Trophoblast cell (in vitro differentiated cells and primary cell): ENCODE measurements at regions not wholly inside any gene's neighbourhood (a gene's known extent, or its start where the extent isn't known, plus 50 kb on each side); places are given as distances from the start of the nearest gene placed in this dataset.

ENCODE experiments used
- DNase-seq, 2 donors: peaks; one replicate each; pipeline ENCODE4 v3.0.0-alpha.2; 2016
- H2AFZ ChIP-seq: 2 replicates; pipeline ENCODE4 v1.6.1; 2013; ENCODE audit warnings: low read length, moderate library complexity, mild to moderate bottlenecking; ENCODE audit not compliant: insufficient read depth, poor library complexity
- H2AK5ac ChIP-seq: 2 replicates; pipeline ENCODE4 v1.6.1; 2013; ENCODE audit warnings: mild to moderate bottlenecking, low read length
- H2BK120ac ChIP-seq: 2 replicates; pipeline ENCODE4 v1.6.1; 2013; ENCODE audit warnings: low read length, mild to moderate bottlenecking, moderate library complexity; ENCODE audit not compliant: insufficient read depth, poor library complexity
- H2BK12ac ChIP-seq: 2 replicates; pipeline ENCODE4 v1.6.1; 2013; ENCODE audit warnings: mild to moderate bottlenecking, low read length, moderate library complexity
- H2BK5ac ChIP-seq: 2 replicates; pipeline ENCODE4 v1.6.1; 2013; ENCODE audit warnings: low read length, low read depth, moderate library complexity, mild to moderate bottlenecking; ENCODE audit not compliant: poor library complexity
- H3K14ac ChIP-seq: 2 replicates; pipeline ENCODE4 v1.6.1; 2013; ENCODE audit warnings: mild to moderate bottlenecking, low read length
- H3K18ac ChIP-seq: 2 replicates; pipeline ENCODE4 v1.6.1; 2013; ENCODE audit warnings: mild to moderate bottlenecking, low read length
- H3K23ac ChIP-seq: 2 replicates; pipeline ENCODE4 v1.6.1; 2013; ENCODE audit warnings: low read length
- H3K27ac ChIP-seq: 2 replicates; pipeline ENCODE4 v1.5.1; 2013; ENCODE audit warnings: low read depth, mild to moderate bottlenecking, inconsistent platforms, low read length, moderate library complexity
- H3K27me3 ChIP-seq: 2 replicates; pipeline ENCODE4 v1.6.1; 2013; ENCODE audit warnings: inconsistent platforms, mild to moderate bottlenecking, low read length, moderate library complexity; ENCODE audit not compliant: insufficient read depth
- H3K36me3 ChIP-seq, 2 experiments: 1 replicate in 1 of 2; 2 replicates in 1 of 2; pipeline ENCODE4 v1.6.1; 2013; ENCODE audit warnings: low read length in 2 of 2, mild to moderate bottlenecking in 2 of 2, moderate library complexity in 1 of 2; ENCODE audit not compliant: insufficient read depth in 2 of 2, control insufficient read depth in 1 of 2
- H3K4ac ChIP-seq: 2 replicates; pipeline ENCODE4 v1.6.1; 2013; ENCODE audit warnings: low read depth, mild to moderate bottlenecking, low read length, moderate library complexity
- H3K4me1 ChIP-seq, 2 experiments: 1 replicate in 1 of 2; 2 replicates in 1 of 2; pipeline ENCODE4 v1.6.1; 2013; ENCODE audit warnings: low read length in 2 of 2, mild to moderate bottlenecking in 2 of 2, moderate library complexity in 1 of 2; ENCODE audit not compliant: insufficient read depth in 2 of 2, control insufficient read depth in 1 of 2
- H3K4me2 ChIP-seq: 2 replicates; pipeline ENCODE4 v1.6.1; 2013; ENCODE audit warnings: inconsistent platforms, mild to moderate bottlenecking, low read length, moderate library complexity
- H3K4me3 ChIP-seq: 2 replicates; pipeline ENCODE4 v1.5.1; 2013; ENCODE audit warnings: mild to moderate bottlenecking, low read depth, low read length, inconsistent platforms
- H3K79me1 ChIP-seq: one replicate; pipeline ENCODE4 v1.6.1; 2013; ENCODE audit warnings: low read length
- H3K79me2 ChIP-seq: 2 replicates; pipeline ENCODE4 v1.6.1; 2013; ENCODE audit warnings: low read length, mild to moderate bottlenecking; ENCODE audit not compliant: control insufficient read depth, insufficient read depth, poor library complexity
- H3K9ac ChIP-seq: 2 replicates; pipeline ENCODE4 v1.6.1; 2013; ENCODE audit warnings: mild to moderate bottlenecking, low read length
- H3K9me3 ChIP-seq: 2 replicates; pipeline ENCODE4 v1.6.1; 2013; ENCODE audit warnings: low read depth, mild to moderate bottlenecking, control low read depth, inconsistent platforms, low read length; ENCODE audit not compliant: insufficient read depth
- H4K12ac ChIP-seq: 2 replicates; pipeline ENCODE4 v1.6.1; 2013; ENCODE audit warnings: low read depth, mild to moderate bottlenecking, low read length, moderate library complexity
- H4K8ac ChIP-seq: 2 replicates; pipeline ENCODE4 v1.6.1; 2013; ENCODE audit warnings: low read depth, mild to moderate bottlenecking, low read length, moderate library complexity
- H4K91ac ChIP-seq: one replicate; pipeline ENCODE4 v1.6.1; 2013; ENCODE audit warnings: low read depth, mild to moderate bottlenecking, low read length, moderate library complexity
- WGBS: extraction: QIAGEN DNeasy Blood & Tissue Kit; methylation state at CpG from one replicate; pipeline ENCODE4 v1.1.7; 2013; ENCODE audit warnings: missing lambda C conversion rate; ENCODE audit not compliant: insufficient read length, insufficient coverage; ENCODE audit errors: extremely low coverage; 5-methylcytosine and 5-hydroxymethylcytosine counted together

- Histone ChIP-seq H4K8ac (no peak overlapping the region), H3K18ac (no peak overlapping the region), H2BK120ac (no peak overlapping the region), H3K4me2 (no peak overlapping the region), H3K27ac (no peak overlapping the region), H3K79me1 (peaks cover 2% of the 10 kb centered on the region), H3K23ac (no peak overlapping the region), H2AFZ (no peak overlapping the region), H2BK5ac (no peak overlapping the region), H3K14ac (no peak overlapping the region), H3K4me1 (peaks cover 0 to 2% of the 10 kb centered on the region in 2 experiments), H2AK5ac (no peak overlapping the region), H3K79me2 (no peaks in the 10 kb centered on the region), H3K9me3 (no peaks in the 10 kb centered on the region), H3K9ac (no peak overlapping the region), H3K27me3 (no peaks in the 10 kb centered on the region), H4K12ac (no peak overlapping the region), H3K36me3 (no peaks in the 10 kb centered on the region), H3K4ac (no peak overlapping the region), H4K91ac (no peak overlapping the region), H2BK12ac (no peak overlapping the region), H3K4me3 (no peak overlapping the region)
- DNase-seq: peak in 1 of 2 donors; percentile 27
- no CpG with 5 or more reads among the region's 4 CpGs for WGBS
Measured at GRCh38 chr18:45290364-45290763, 324.9 kb upstream of the SLC14A2 start.

GRCh38 chr18:45291621-45292615, 323.4 kb upstream of the SLC14A2 start:
- H3K9me3 ChIP-seq: no peaks in the 10 kb centered on the region
- H3K27ac ChIP-seq: no peak overlapping the region
- no peak overlapping the region for H4K91ac ChIP-seq
- no peak overlapping the region for H3K14ac ChIP-seq
- no peak overlapping the region for H3K18ac ChIP-seq
- DNase-seq: peak; percentile 67 to 86
- H3K79me1 ChIP-seq: peaks cover 7% of the 10 kb centered on the region
- H4K8ac ChIP-seq: no peak overlapping the region
- H2BK12ac ChIP-seq: no peak overlapping the region
- no peak overlapping the region for H2BK5ac ChIP-seq
- H3K23ac ChIP-seq: no peak overlapping the region
- H3K79me2 ChIP-seq: no peaks in the 10 kb centered on the region
- H3K27me3 ChIP-seq: no peaks in the 10 kb centered on the region
- no peak overlapping the region for H2BK120ac ChIP-seq
- no peak overlapping the region for H2AK5ac ChIP-seq
- H3K4me1 ChIP-seq: peaks cover 0 to 2% of the 10 kb centered on the region in 2 experiments
- no peak overlapping the region for H3K9ac ChIP-seq
- H3K36me3 ChIP-seq: no peaks in the 10 kb centered on the region
- H3K4me2 ChIP-seq: no peak overlapping the region
- H2AFZ ChIP-seq: no peak overlapping the region
- H4K12ac ChIP-seq: no peak overlapping the region
- H3K4ac ChIP-seq: no peak overlapping the region
- no CpG with 5 or more reads among the region's 17 CpGs for WGBS
- H3K4me3 ChIP-seq: no peak overlapping the region

- Histone ChIP-seq H3K27ac (no peak overlapping the region), H3K14ac (no peak overlapping the region), H3K79me2 (no peaks in the 10 kb centered on the region), H3K23ac (no peak overlapping the region), H3K4me2 (no peak overlapping the region), H3K27me3 (no peaks in the 10 kb centered on the region), H3K18ac (no peak overlapping the region), H3K4me1 (peaks cover 0 to 8% of the 10 kb centered on the region in 2 experiments), H3K9ac (no peak overlapping the region), H2BK5ac (no peak overlapping the region), H3K36me3 (no peaks in the 10 kb centered on the region), H2AK5ac (no peak overlapping the region), H2AFZ (no peak overlapping the region), H3K4me3 (no peak overlapping the region), H2BK120ac (no peak overlapping the region), H3K4ac (no peak overlapping the region), H4K91ac (no peak overlapping the region), H3K79me1 (peaks cover 17% of the 10 kb centered on the region), H4K8ac (no peak overlapping the region), H2BK12ac (no peak overlapping the region), H3K9me3 (no peaks in the 10 kb centered on the region), H4K12ac (no peak overlapping the region)
- no CpG with 5 or more reads among the region's 6 CpGs for WGBS
- peak; percentile 56 to 77 for DNase-seq
Measured at GRCh38 chr18:45295388-45295787, 319.9 kb upstream of the SLC14A2 start.

DNA sequence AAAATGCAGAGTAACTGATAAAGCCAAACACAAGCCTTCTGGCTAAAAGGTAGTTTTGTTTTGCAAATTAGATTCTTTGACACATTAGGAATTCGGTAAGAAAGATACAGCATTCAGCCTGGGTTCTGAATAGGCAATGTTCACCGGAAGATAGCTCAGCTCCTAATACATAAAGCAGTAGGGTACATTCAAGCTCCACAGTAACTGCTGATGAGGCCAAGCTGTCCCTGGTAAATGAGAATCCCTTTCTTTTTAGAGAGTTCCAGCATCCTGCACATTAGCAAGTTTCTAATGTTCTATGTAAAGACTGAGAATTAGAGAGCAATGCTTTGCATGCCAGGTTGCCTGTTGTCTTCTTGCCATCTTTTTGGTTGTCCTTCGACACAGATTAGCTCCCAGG, 316.3 kb upstream of the SLC14A2 start:
- Histone ChIP-seq H2AFZ (no peak overlapping the region), H3K9me3 (no peaks in the 10 kb centered on the region), H4K12ac (no peak overlapping the region), H3K79me2 (peaks cover 2% of the 10 kb centered on the region), H3K36me3 (no peaks in the 10 kb centered on the region), H3K4ac (peak overlapping the region; percentile 15), H2BK120ac (peak overlapping the region; percentile 76), H3K18ac (no peak overlapping the region), H3K9ac (no peak overlapping the region), H3K4me3 (no peak overlapping the region), H3K23ac (no peak overlapping the region), H2AK5ac (peak overlapping the region; percentile 3), H2BK5ac (peak overlapping the region; percentile 26), H3K79me1 (peaks cover 32% of the 10 kb centered on the region), H3K14ac (peak overlapping the region; percentile 35), H2BK12ac (peak overlapping the region; percentile 17), H4K91ac (peak overlapping the region; percentile 58), H3K4me2 (no peak overlapping the region), H3K4me1 (peaks cover 10 to 19% of the 10 kb centered on the region in 2 experiments), H3K27ac (peak overlapping the region; percentile 2), H3K27me3 (no peaks in the 10 kb centered on the region), H4K8ac (peak overlapping the region; percentile 74)
- no peak for DNase-seq
- no CpG with 5 or more reads among the region's 3 CpGs for WGBS
